HuH-7.5 (cell line): ENCODE measurements at regions not wholly inside any gene's neighbourhood (a gene's known extent, or its start where the extent isn't known, plus 50 kb on each side); places are given as distances from the start of the nearest gene placed in this dataset.
A peak's percentile ranks its signal among the peaks of the same experiment; 100 is the strongest.

Experiments used
- DNase-seq: peaks from one replicate; pipeline ENCODE4 v3.0.0; 2011; ENCODE audit warnings: low spot score

- peak; percentile 9 for DNase-seq
Observed at GRCh38 chr11:112355726-112356125, 95.1 kb upstream of the PLET1 start.

GRCh38 chr11:112357488-112357887 is 96.8 kb upstream of the PLET1 start:
- DNase-seq: no peak

GRCh38 chr11:112361396-112361795 is 100.7 kb upstream of the PLET1 start:
- DNase-seq: no peak

- DNase-seq: no peak
Observed at GRCh38 chr11:112363527-112363926, 102.9 kb upstream of the PLET1 start.

- no peak for DNase-seq
Observed at GRCh38 chr11:112364962-112365481, 104.4 kb upstream of the PLET1 start.

GRCh38 chr11:112366012-112366411 is 105.4 kb upstream of the PLET1 start:
- DNase-seq: no peak

- DNase-seq: no peak
Observed at GRCh38 chr11:112366777-112367176, 106.1 kb upstream of the PLET1 start.

GRCh38 chr11:112367461-112367860 is 106.8 kb upstream of the PLET1 start:
- no peak for DNase-seq

- no peak for DNase-seq
Observed at GRCh38 chr11:112367895-112368294, 107.2 kb upstream of the PLET1 start.

- DNase-seq: no peak
Observed at GRCh38 chr11:112368381-112368780, 107.7 kb upstream of the PLET1 start.

GRCh38 chr11:112369374-112369773 is 108.7 kb upstream of the PLET1 start:
- no peak for DNase-seq

- no peak for DNase-seq
Observed at GRCh38 chr11:112369916-112370315, 109.3 kb upstream of the PLET1 start.

- no peak for DNase-seq
Observed at GRCh38 chr11:112374486-112375140, 114.0 kb upstream of the PLET1 start.

- no peak for DNase-seq
Observed at GRCh38 chr11:112377946-112378345, 117.3 kb upstream of the PLET1 start.

GRCh38 chr11:112380464-112380863 is 119.8 kb upstream of the PLET1 start:
- DNase-seq: no peak

GRCh38 chr11:112381578-112381977 is 120.9 kb upstream of the PLET1 start:
- DNase-seq: no peak

- no peak for DNase-seq
Observed at GRCh38 chr11:112382561-112382960, 121.9 kb upstream of the PLET1 start.

- no peak for DNase-seq
Observed at GRCh38 chr11:112388496-112388895, 127.8 kb upstream of the PLET1 start.

- no peak for DNase-seq
Observed at GRCh38 chr11:112391086-112391485, 130.4 kb upstream of the PLET1 start.

- DNase-seq: no peak
Observed at GRCh38 chr11:112392904-112393303, 132.2 kb upstream of the PLET1 start.

GRCh38 chr11:112394304-112394703 is 133.6 kb upstream of the PLET1 start:
- no peak for DNase-seq

GRCh38 chr11:112396076-112396475 is 135.4 kb upstream of the PLET1 start:
- DNase-seq: no peak

GRCh38 chr11:112398798-112399478 is 138.3 kb upstream of the PLET1 start:
- no peak for DNase-seq
